ENCODE measurements at regions not wholly inside any gene's neighbourhood (a gene's known extent, or its start where the extent isn't known, plus 50 kb on each side); places are given as distances from the start of the nearest gene placed in this dataset.
A peak's percentile ranks its signal among the peaks of the same experiment; 100 is the strongest.

GRCh38 chr4:147050356-147050765 lies 104.7 kb upstream of the TTC29 start:
- H3K79me2 ChIP-seq (ENCODE audit: control insufficient read depth in 1 of 2, insufficient read depth in 2 of 2, low read length in 2 of 2) = no peaks in the 10 kb centered on the region
- no peaks in the 10 kb centered on the region for H3K79me1 ChIP-seq (ENCODE audit: low read depth, low read length)
- H3K9ac ChIP-seq (replicated peaks in 1 of 4; ENCODE audit: extremely low read depth in 1 of 4, low read depth in 3 of 4, low read length in 3 of 4) = no peak overlapping the region
- H4K91ac ChIP-seq (replicated peaks; ENCODE audit: insufficient read length, low read length) = no peak overlapping the region
- H2AFZ ChIP-seq (ENCODE audit: low read length) = peak overlapping the region; percentile 52; the same call in 1 of the 2 replicates
- no peak overlapping the region for H3K27ac ChIP-seq (ENCODE audit: low read depth, low read length)
- no peak overlapping the region for H3K4me2 ChIP-seq (ENCODE audit: insufficient read depth in 1 of 2, low read depth in 2 of 2, low read length in 2 of 2)
- 91% methylated on average over 2 of the region's 2 CpGs; no CpG with 5 or more reads in 1 of the 2 experiments for WGBS, 2 experiments (ENCODE audit: extremely low coverage in 1 of 2, insufficient coverage in 1 of 2, insufficient read length in 1 of 2, insufficient replicate concordance in 2 of 2, low coverage in 1 of 2, low lambda C conversion rate in 2 of 2, missing lambda C conversion rate in 1 of 2)
- H3K4ac ChIP-seq (replicated peaks; ENCODE audit: insufficient read length, low read depth, low read length) = no peak overlapping the region
- H4K5ac ChIP-seq (ENCODE audit: insufficient read length, low read depth, low read length) = no peak overlapping the region
- no peak overlapping the region for H2BK20ac ChIP-seq (ENCODE audit: low read length)
- H3K27me3 ChIP-seq (replicated peaks in 1 of 4; ENCODE audit: control insufficient read depth in 3 of 4, extremely low read depth in 1 of 4, insufficient read depth in 3 of 4, low read length in 3 of 4) = no peaks in the 10 kb centered on the region
- H3K4me3 ChIP-seq (ENCODE audit: extremely low read depth in 1 of 4, insufficient read depth in 2 of 4, low read depth in 3 of 4, low read length in 4 of 4) = no peak overlapping the region
- no peak overlapping the region for H2BK5ac ChIP-seq (ENCODE audit: low read depth, low read length)
- peaks cover 0 to 6% of the 10 kb centered on the region in 2 experiments; a peak in 1 of 4 replicates for H3K9me3 ChIP-seq (ENCODE audit: insufficient read depth in 2 of 2, low read depth in 1 of 2, low read length in 1 of 2)
- H3K56ac ChIP-seq (replicated peaks; ENCODE audit: insufficient read length, low read depth, low read length) = no peak overlapping the region
- no peaks in the 10 kb centered on the region for H3K4me1 ChIP-seq (replicated peaks in 1 of 4; ENCODE audit: control insufficient read depth in 3 of 4, insufficient read depth in 4 of 4, low read length in 3 of 4)
- no peak overlapping the region for H2AK5ac ChIP-seq (ENCODE audit: low read depth, low read length)
- H4K8ac ChIP-seq (ENCODE audit: extremely low read depth, insufficient read depth, low read length) = no peak overlapping the region
- POLR2A ChIA-PET (ENCODE audit: partially characterized antibody) = no interaction called here
- FAIRE-seq = no peak
- H2BK15ac ChIP-seq (ENCODE audit: low read length) = no peak overlapping the region
- no peak overlapping the region for H2BK12ac ChIP-seq (ENCODE audit: low read depth, low read length)
- H3K18ac ChIP-seq (ENCODE audit: extremely low read depth, low read length) = no peak overlapping the region
- H3K36me3 ChIP-seq (ENCODE audit: control insufficient read depth in 2 of 4, insufficient read depth in 4 of 4, low read length in 3 of 4) = no peaks in the 10 kb centered on the region
- TF ChIP-seq POU5F1 (IDR thresholded peaks at IDR 0.05; ENCODE audit: low read depth, low read length) = no peak
- no peak for TF ChIP-seq RBBP5 (IDR thresholded peaks at IDR 0.05; ENCODE audit: borderline replicate concordance, low read depth, low read length)
- no peak for TF ChIP-seq GTF2F1 (IDR thresholded peaks at IDR 0.05; ENCODE audit: borderline replicate concordance, low read depth, low read length)
- no peak for TF ChIP-seq ZNF274 (IDR thresholded peaks at IDR 0.05; ENCODE audit: borderline replicate concordance, extremely low read depth, low read length)
- no peak for TF ChIP-seq EZH2 (IDR thresholded peaks at IDR 0.05; ENCODE audit: low read depth, low read length, severe bottlenecking)
- no peak for TF ChIP-seq TAF1 (IDR thresholded peaks at IDR 0.05; ENCODE audit: low read depth, low read length)
- TF ChIP-seq RNF2 (IDR thresholded peaks at IDR 0.05; ENCODE audit: borderline replicate concordance, low read depth, low read length, missing control alignments, poor library complexity, severe bottlenecking) = no peak
- no peak for TF ChIP-seq SIN3A (conservative IDR thresholded peaks at IDR 0.05 in 1 of 2, IDR thresholded peaks at IDR 0.05 in 1 of 2; ENCODE audit: low read depth in 1 of 2, low read length in 2 of 2)
- TF ChIP-seq RFX5 (IDR thresholded peaks at IDR 0.05; ENCODE audit: borderline replicate concordance, low read depth, low read length) = no peak
- no peak for TF ChIP-seq SP1 (IDR thresholded peaks at IDR 0.05; ENCODE audit: low read depth, low read length)
- no peak for TF ChIP-seq PHF8 (conservative IDR thresholded peaks at IDR 0.05; ENCODE audit: low read depth, low read length)
- TF ChIP-seq GABPA (IDR thresholded peaks at IDR 0.05; ENCODE audit: borderline replicate concordance, insufficient read depth, low read length) = no peak
- no peak for TF ChIP-seq SIX5 (IDR thresholded peaks at IDR 0.05; ENCODE audit: low read depth, low read length)
- no peak for TF ChIP-seq CEBPB (IDR thresholded peaks at IDR 0.05; ENCODE audit: low read depth, low read length)
- no peaks in the 10 kb centered on the region for H3K23me2 ChIP-seq (ENCODE audit: low read depth, low read length)
- H4K20me1 ChIP-seq (replicated peaks in 1 of 2; ENCODE audit: control insufficient read depth in 1 of 2, insufficient read depth in 2 of 2, low read length in 2 of 2) = no peaks in the 10 kb centered on the region
- H3K14ac ChIP-seq (ENCODE audit: insufficient read length) = no peak overlapping the region
- H3K23ac ChIP-seq (ENCODE audit: insufficient read length) = no peak overlapping the region
- DNase-seq (ENCODE audit: low read depth in 1 of 2, low spot score in 2 of 2) = no peak
- H2BK120ac ChIP-seq (replicated peaks; ENCODE audit: low read depth, low read length) = no peak overlapping the region
- CTCF ChIA-PET (ENCODE audit: partially characterized antibody) = interaction anchor here (0.7 to 1.9 kb wide), 3 partner anchors 14 to 540 kb away, joined by 3 to 6 read pairs (median 3); no protein-coding TSS in a partner anchor
